GM10248 (cell line): ENCODE measurements at regions not wholly inside any gene's neighbourhood (a gene's known extent, or its start where the extent isn't known, plus 50 kb on each side); places are given as distances from the start of the nearest gene placed in this dataset.

Source experiments
- CTCF ChIA-PET: fragments of 300-600 bp; sonication (Branson Sonifier 250); formaldehyde crosslinking; extraction: SDS; loops from one replicate; lab custom pipeline; 2021; ENCODE audit warnings: antibody characterized with exemption; lab: Yijun Ruan, JAX
- POLR2A ChIA-PET: fragments of 350-650 bp; sonication (Branson Sonifier 250); formaldehyde crosslinking; extraction: SDS; loops from one replicate; lab custom pipeline; 2020; ENCODE audit warnings: antibody characterized with exemption; lab: Yijun Ruan, JAX
- DNase-seq: peaks from one replicate; pipeline ENCODE4 v3.0.0; 2012; ENCODE audit errors: extremely low spot score
- TF ChIP-seq, protein P1 (sequence below): IDR thresholded peaks from 2 replicates; pipeline ENCODE4 v1.5.1; 2012; ENCODE audit warnings: mild to moderate bottlenecking, low read depth; ENCODE audit errors: extremely low read depth, missing control alignments, control extremely low read depth

- CTCF ChIA-PET, result no interaction called here
- POLR2A ChIA-PET, result no interaction called here
- TF ChIP-seq, protein P1, sequence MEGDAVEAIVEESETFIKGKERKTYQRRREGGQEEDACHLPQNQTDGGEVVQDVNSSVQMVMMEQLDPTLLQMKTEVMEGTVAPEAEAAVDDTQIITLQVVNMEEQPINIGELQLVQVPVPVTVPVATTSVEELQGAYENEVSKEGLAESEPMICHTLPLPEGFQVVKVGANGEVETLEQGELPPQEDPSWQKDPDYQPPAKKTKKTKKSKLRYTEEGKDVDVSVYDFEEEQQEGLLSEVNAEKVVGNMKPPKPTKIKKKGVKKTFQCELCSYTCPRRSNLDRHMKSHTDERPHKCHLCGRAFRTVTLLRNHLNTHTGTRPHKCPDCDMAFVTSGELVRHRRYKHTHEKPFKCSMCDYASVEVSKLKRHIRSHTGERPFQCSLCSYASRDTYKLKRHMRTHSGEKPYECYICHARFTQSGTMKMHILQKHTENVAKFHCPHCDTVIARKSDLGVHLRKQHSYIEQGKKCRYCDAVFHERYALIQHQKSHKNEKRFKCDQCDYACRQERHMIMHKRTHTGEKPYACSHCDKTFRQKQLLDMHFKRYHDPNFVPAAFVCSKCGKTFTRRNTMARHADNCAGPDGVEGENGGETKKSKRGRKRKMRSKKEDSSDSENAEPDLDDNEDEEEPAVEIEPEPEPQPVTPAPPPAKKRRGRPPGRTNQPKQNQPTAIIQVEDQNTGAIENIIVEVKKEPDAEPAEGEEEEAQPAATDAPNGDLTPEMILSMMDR, result no peak
- no peak for DNase-seq
Observed at GRCh38 chr3:96678325-96678724, 136.1 kb upstream of the EPHA6 start.

DNA sequence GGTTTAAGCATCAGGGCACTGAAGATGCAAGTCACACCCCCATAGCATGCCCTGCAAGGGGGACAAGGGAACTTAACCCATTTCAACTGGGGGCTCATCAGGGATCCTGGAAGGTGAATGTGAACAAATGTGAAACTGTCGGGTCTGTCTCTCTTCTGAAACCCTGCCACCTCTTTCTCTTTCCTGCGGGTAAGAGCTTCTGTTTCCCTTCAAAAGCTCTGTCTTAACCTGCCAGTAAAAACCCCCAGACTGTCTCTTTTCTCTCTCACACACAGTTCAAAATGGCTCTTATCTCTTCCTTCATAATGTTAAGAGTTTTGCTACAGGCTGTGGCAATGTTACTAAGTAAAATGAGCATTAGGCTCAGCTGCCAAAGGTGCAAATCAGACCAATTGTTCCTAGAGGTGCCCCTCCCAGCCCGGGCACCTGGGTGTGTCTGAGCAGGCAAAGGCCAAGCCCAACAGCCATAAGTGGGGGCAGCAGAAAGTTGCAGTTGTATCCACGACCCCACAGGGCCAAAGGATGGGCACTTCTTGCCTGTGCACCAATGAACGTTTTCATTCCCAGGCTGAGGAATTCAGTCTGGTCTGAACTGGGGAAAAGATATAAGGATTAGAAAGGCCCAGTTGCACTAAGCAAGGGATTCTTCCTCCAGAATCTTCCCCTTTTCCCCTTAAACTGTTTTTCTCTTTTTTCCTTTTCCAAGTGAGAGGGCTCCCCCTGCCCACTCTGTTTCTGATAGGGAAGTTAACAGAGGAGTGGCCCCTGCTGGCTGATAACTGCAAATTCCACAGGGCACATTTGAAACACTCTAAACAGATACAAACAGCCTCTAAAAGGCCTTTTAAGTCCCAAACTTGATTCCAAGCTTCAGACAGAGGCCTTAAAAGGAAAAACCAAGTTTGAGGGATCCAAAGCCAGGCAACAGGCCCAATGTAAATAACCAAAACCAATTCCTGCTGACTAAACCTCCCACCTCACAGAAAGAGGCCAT is 113.8 kb upstream of the EPHA6 start:
- TF ChIP-seq, protein P1, result no peak
- DNase-seq, result no peak
- ChIA-PET POLR2A (no interaction called here), CTCF (no interaction called here)

GRCh38 chr3:96705895-96706294 is 108.5 kb upstream of the EPHA6 start:
- DNase-seq, result no peak
- ChIA-PET CTCF (interaction anchor here (1.4 kb wide), 1 partner anchor 17 kb away, joined by 3 read pairs; no protein-coding TSS in a partner anchor), POLR2A (no interaction called here)
- TF ChIP-seq, protein P1, result no peak

DNA sequence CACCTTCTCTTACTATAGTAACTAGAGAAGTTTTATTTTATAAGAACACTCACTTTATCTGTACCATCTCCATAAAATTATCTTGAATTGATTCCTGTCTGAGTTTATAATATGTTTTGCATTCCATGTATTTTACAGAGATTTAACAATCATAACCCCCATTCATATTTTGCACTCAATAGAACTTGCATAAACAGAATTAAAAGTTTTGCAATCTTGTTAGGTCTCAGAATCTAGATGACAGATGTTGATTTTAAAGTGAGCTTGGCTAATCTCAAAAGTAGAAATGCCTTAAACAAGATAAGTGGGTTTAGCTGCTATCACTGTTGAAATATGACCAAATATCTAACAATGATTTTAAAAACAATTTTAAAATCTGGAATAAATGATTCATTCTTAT is 107.9 kb upstream of the EPHA6 start:
- TF ChIP-seq, protein P1, result no peak
- ChIA-PET POLR2A (no interaction called here), CTCF (no interaction called here)
- no peak for DNase-seq

DNA sequence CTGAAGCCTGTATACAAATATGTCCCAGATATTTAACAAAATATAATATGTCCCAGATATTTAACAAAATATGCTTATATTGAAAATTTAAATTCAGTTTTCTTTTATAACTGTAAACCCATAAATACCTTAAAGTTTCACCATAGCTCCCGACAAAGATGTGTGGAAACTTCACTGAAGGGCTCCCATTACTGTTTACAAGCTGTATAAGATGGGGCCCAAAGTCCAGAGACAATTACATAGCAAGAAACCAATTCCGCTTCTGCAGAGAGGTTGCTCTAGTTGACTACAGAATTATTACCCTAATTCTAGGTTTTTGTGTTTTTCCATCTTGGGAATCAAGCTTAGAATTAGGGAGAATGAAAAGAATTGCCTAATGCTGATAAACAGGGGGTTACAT is 102.6 kb upstream of the EPHA6 start:
- CTCF ChIA-PET, result no interaction called here
- POLR2A ChIA-PET, result no interaction called here
- no peak for DNase-seq
- TF ChIP-seq, protein P1, result no peak

DNA sequence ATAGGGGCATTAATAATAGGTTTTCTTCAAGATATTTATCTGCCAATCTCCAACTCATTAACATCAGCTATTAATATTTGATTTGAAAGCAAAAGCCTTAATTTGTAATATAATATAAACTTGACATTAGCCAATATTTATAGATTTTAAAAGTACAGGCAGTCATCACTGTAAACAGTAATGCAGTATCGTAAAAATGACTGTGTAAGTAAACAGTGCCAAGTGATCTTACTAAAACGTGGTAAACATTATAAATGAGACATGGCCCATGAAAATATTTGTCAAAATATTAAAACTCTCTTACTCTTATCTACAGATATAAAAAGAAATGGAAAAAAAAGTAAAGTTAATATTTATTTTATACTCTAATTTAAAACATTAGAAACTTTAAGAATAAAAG is 101.6 kb upstream of the EPHA6 start:
- POLR2A ChIA-PET, result no interaction called here
- CTCF ChIA-PET, result no interaction called here
- no peak for DNase-seq
- TF ChIP-seq, protein P1, result no peak
